K562 (cell line): ENCODE measurements at regions not wholly inside any gene's neighbourhood (a gene's known extent, or its start where the extent isn't known, plus 50 kb on each side); places are given as distances from the start of the nearest gene placed in this dataset.

Experiments used
- ATAC-seq: fragments of 200-7000 bp; cut with Tn5 transposase; 3 replicates; pipeline ENCODE4 v1.9.1; 2020; ENCODE audit warnings: moderate library complexity
- BruUV-seq: library from RNA; stranded (reverse); fragments of 400-500 nt; replicated peaks from 2 replicates; lab custom pipeline; 2021; lab: Mats Ljungman, UMichigan
- CTCF ChIA-PET: fragments of 300-600 bp; formaldehyde crosslinking; extraction: SDS; loops from one replicate; lab custom pipeline; 2021; ENCODE audit warnings: low intra/inter-chr PET ratio; lab: Yijun Ruan, JAX
- POLR2A ChIA-PET: fragments of 300-600, 350-650 bp; sonication (Branson Sonifier 250); formaldehyde crosslinking; extraction: SDS; loops from one replicate; lab custom pipeline; 2021; ENCODE audit warnings: antibody characterized with exemption, inconsistent platforms; lab: Yijun Ruan, JAX
- DNase-seq, 4 experiments: peaks; one replicate each; pipeline versions ENCODE4 v3.0.0 to v3.0.0-alpha.2; 2011 to 2018; ENCODE audit warnings: low spot score in 3 of 4, mixed read lengths in 3 of 4; ENCODE audit errors: extremely low read depth in 1 of 4
- FAIRE-seq: peaks from 2 replicates; lab custom pipeline; 2011; peaks lifted over from hg19 to GRCh38; lab: Jason Lieb, UNC
- H2AFZ ChIP-seq: 2 replicates; pipeline ENCODE4 v1.6.0; 2011; ENCODE audit warnings: low read depth, low read length, control low read depth, inconsistent platforms
- H3K27ac ChIP-seq: fragments of 200-600 bp; 3 replicates; pipeline ENCODE4 v1.8.0; 2011; ENCODE audit warnings: low read depth, mild to moderate bottlenecking, control low read depth, inconsistent platforms, low read length, moderate library complexity, mixed read lengths; ENCODE audit errors: extremely low read depth
- H3K27me3 ChIP-seq, 2 experiments: fragments of 300-600 bp in 1 of 2; 2 replicates in 1 of 2; 3 replicates in 1 of 2; pipeline versions ENCODE4 v1.6.0 to v1.8.0; 2011; ENCODE audit warnings: inconsistent platforms in 2 of 2, low read length in 2 of 2, mild to moderate bottlenecking in 1 of 2, mixed read lengths in 1 of 2, moderate library complexity in 1 of 2; ENCODE audit not compliant: control insufficient read depth in 2 of 2, insufficient read depth in 2 of 2
- H3K36me3 ChIP-seq: fragments of 300-600 bp; 3 replicates; pipeline ENCODE4 v1.8.0; 2011; ENCODE audit warnings: mild to moderate bottlenecking, low read length, inconsistent platforms; ENCODE audit not compliant: control insufficient read depth, insufficient read depth
- H3K4me1 ChIP-seq, 2 experiments: fragments of 200-600 bp in 1 of 2; replicated peaks in 1 of 2; 2 replicates in 1 of 2; 3 replicates in 1 of 2; pipeline versions ENCODE4 v1.5.1 to v1.8.0; 2011; ENCODE audit warnings: inconsistent platforms in 2 of 2, low read length in 2 of 2, mild to moderate bottlenecking in 1 of 2, mixed read lengths in 1 of 2, moderate library complexity in 1 of 2; ENCODE audit not compliant: control insufficient read depth in 2 of 2, insufficient read depth in 2 of 2
- H3K4me2 ChIP-seq: 2 replicates; pipeline ENCODE4 v1.6.1; 2011; ENCODE audit warnings: low read length, control low read depth, inconsistent platforms, mixed read lengths; ENCODE audit not compliant: insufficient read depth
- H3K4me3 ChIP-seq: fragments of 200-600 bp; sonication (generic), shearing (Covaris generic); 2 replicates; pipeline ENCODE4 v1.5.1; 2016; ENCODE audit warnings: control low read depth, inconsistent platforms
- H3K79me2 ChIP-seq: fragments of 200-600 bp; 3 replicates; pipeline ENCODE4 v1.8.0; 2011; ENCODE audit warnings: low read length, inconsistent platforms; ENCODE audit not compliant: control insufficient read depth, insufficient read depth
- H3K9ac ChIP-seq, 2 experiments: 2 replicates each; pipeline versions ENCODE4 v1.6.0 to v1.6.1; 2011; ENCODE audit warnings: low read depth in 2 of 2, low read length in 2 of 2, control low read depth in 1 of 2, inconsistent platforms in 1 of 2, mild to moderate bottlenecking in 1 of 2, mixed read lengths in 1 of 2; ENCODE audit not compliant: insufficient read depth in 1 of 2
- H3K9me1 ChIP-seq: one replicate; pipeline ENCODE4 v1.6.0; 2011; ENCODE audit warnings: inconsistent platforms, mild to moderate bottlenecking, low read length, moderate library complexity; ENCODE audit not compliant: control insufficient read depth, insufficient read depth
- H3K9me3 ChIP-seq: replicated peaks from 2 replicates; pipeline ENCODE4 v1.5.1; 2011; ENCODE audit warnings: low read depth, low read length, inconsistent platforms; ENCODE audit not compliant: control insufficient read depth, insufficient read depth
- H4K20me1 ChIP-seq: replicated peaks from 2 replicates; pipeline ENCODE4 v1.6.1; 2011; ENCODE audit warnings: low read length, inconsistent platforms, mixed read lengths; ENCODE audit not compliant: control insufficient read depth, insufficient read depth
- BCLAF1 ChIP-seq, 2 experiments: fragments of 450-650 bp in 1 of 2; IDR thresholded peaks; 2 replicates each; pipeline ENCODE4 v1.6.1; 2011 to 2017; ENCODE audit warnings: low read depth in 2 of 2, antibody characterized with exemption in 1 of 2, borderline replicate concordance in 1 of 2, low read length in 1 of 2, mild to moderate bottlenecking in 1 of 2, mixed read lengths in 1 of 2; ENCODE audit not compliant: control insufficient read depth in 1 of 2
- EP300 ChIP-seq: IDR thresholded peaks from 2 replicates; pipeline ENCODE4 v1.6.1; 2012; ENCODE audit warnings: low read length, improper control_type of control experiment
- ESRRB ChIP-seq: fragments of 250-450 bp; sonication (Bioruptor Pico); IDR thresholded peaks from 2 replicates; pipeline ENCODE4 v1.5.0; 2020; ENCODE audit warnings: mild to moderate bottlenecking, moderate library complexity, borderline replicate concordance
- HMBOX1 ChIP-seq: sonication (generic); IDR thresholded peaks from 2 replicates; pipeline ENCODE4 v1.6.1; 2016
- IFI16 ChIP-seq: fragments of 250-450 bp; sonication (Bioruptor Pico); IDR thresholded peaks from 2 replicates; pipeline ENCODE4 v2.1.2; 2022; ENCODE audit warnings: mild to moderate bottlenecking, inconsistent platforms
- MCM3 ChIP-seq: fragments of 450-650 bp; IDR thresholded peaks from 2 replicates; pipeline ENCODE4 v1.6.1; 2016
- NONO ChIP-seq, 2 experiments: fragments of 200-400 bp in 1 of 2; fragments of 450-650 bp in 1 of 2; formaldehyde crosslinking in 1 of 2; IDR thresholded peaks; 2 replicates each; pipeline ENCODE4 v1.6.1; 2017; ENCODE audit warnings: low read depth in 2 of 2, mild to moderate bottlenecking in 2 of 2, moderate library complexity in 2 of 2, low read length in 1 of 2
- PBX2 ChIP-seq, 2 experiments: IDR thresholded peaks in 1 of 2; conservative IDR thresholded peaks in 1 of 2; 2 replicates each; pipeline ENCODE4 v1.6.1; 2016; ENCODE audit warnings: low read depth in 2 of 2, mild to moderate bottlenecking in 1 of 2, missing compliant biosample characterization in 1 of 2, missing genetic modification characterization in 1 of 2, moderate library complexity in 1 of 2
- PCBP2 ChIP-seq: fragments of 200-400 bp; formaldehyde crosslinking; IDR thresholded peaks from 2 replicates; pipeline ENCODE4 v1.6.1; 2018; ENCODE audit warnings: low read length, low read depth, mild to moderate bottlenecking, moderate library complexity; ENCODE audit not compliant: poor library complexity, severe bottlenecking
- RB1 ChIP-seq: fragments of 450-650 bp; IDR thresholded peaks from 2 replicates; pipeline ENCODE4 v1.6.1; 2017; ENCODE audit warnings: low read depth, mild to moderate bottlenecking
- SMARCE1 ChIP-seq: fragments of 450-650 bp; IDR thresholded peaks from 2 replicates; pipeline ENCODE4 v1.7.1; 2016; ENCODE audit warnings: mild to moderate bottlenecking
- SREBF2 ChIP-seq: sonication (generic); formaldehyde crosslinking; IDR thresholded peaks from 2 replicates; pipeline ENCODE4 v1.4.0; 2020; ENCODE audit warnings: mild to moderate bottlenecking, missing genetic modification reagents
- ZKSCAN8 ChIP-seq: fragments of 200-800 bp; sonication (Bioruptor generic); IDR thresholded peaks from 2 replicates; pipeline ENCODE4 v1.6.1; 2016; ENCODE audit warnings: missing genetic modification characterization, missing compliant biosample characterization
- ZNF165 ChIP-seq: fragments of 250-450 bp; sonication (Bioruptor Pico); IDR thresholded peaks from 2 replicates; pipeline ENCODE4 v1.4.0; 2020; ENCODE audit warnings: borderline replicate concordance
- ZNF274 ChIP-seq: IDR thresholded peaks from 2 replicates; pipeline ENCODE4 v1.6.1; 2011; ENCODE audit warnings: low read depth, mild to moderate bottlenecking, low read length, moderate library complexity, borderline replicate concordance
- whole genome bisulfite sequencing: fragments of 100-300 bp; shearing (Covaris generic); methylation state at CpG from one replicate; pipeline ENCODE4 v1.1.6; 2016; ENCODE audit warnings: low coverage, mixed read lengths; ENCODE audit not compliant: insufficient coverage; ENCODE audit errors: missing lambda C conversion rate; 5-methylcytosine and 5-hydroxymethylcytosine counted together
- in situ Hi-C: fragments of 300-500 bp; cut with MboI; formaldehyde crosslinking; loops from 4 replicates; pipeline ENCODE4 v1.15.0; 2018; ENCODE audit warnings: inconsistent platforms, mixed read lengths
- intact Hi-C: fragments of 100-400 bp; cut with micrococcal nuclease; formaldehyde crosslinking; loops from 2 replicates; pipeline ENCODE4 v1.14.2; 2022

GRCh38 chr5:166994226-166994625 lies 1297.2 kb upstream of the WWC1 start:
- H3K9me1 ChIP-seq, result no peaks in the 10 kb centered on the region
- in situ Hi-C loops, result no loop called here
- H4K20me1 ChIP-seq, result no peaks in the 10 kb centered on the region
- BruUV-seq, result no TSS peak
- 0% methylated on average over 3 of the region's 3 CpGs for WGBS
- H3K9me3 ChIP-seq, result no peaks in the 10 kb centered on the region
- ATAC-seq, result no peak
- H3K36me3 ChIP-seq, result no peaks in the 10 kb centered on the region
- H3K9ac ChIP-seq, result no peak overlapping the region
- no peak for TF ChIP-seq ZNF165 (CRISPR knock-in tag)
- TF ChIP-seq NONO (IDR thresholded peaks at IDR 0.05; ENCODE audit: low read depth in 2 of 2, low read length in 1 of 2), result no peak
- no peak for TF ChIP-seq EP300
- TF ChIP-seq PBX2 (CRISPR knock-in tag; IDR thresholded peaks at IDR 0.05; ENCODE audit: low read depth), result no peak
- no peak for TF ChIP-seq PBX2 (tag; conservative IDR thresholded peaks at IDR 0.05; ENCODE audit: low read depth)
- TF ChIP-seq ZKSCAN8, result no peak
- no peak for TF ChIP-seq MCM3
- TF ChIP-seq HMBOX1, result no peak
- TF ChIP-seq IFI16 (CRISPR knock-in tag), result no peak
- no peak for TF ChIP-seq SREBF2 (CRISPR knock-in tag)
- TF ChIP-seq ESRRB (CRISPR knock-in tag), result no peak
- no peak for TF ChIP-seq SMARCE1
- no peak for TF ChIP-seq RB1
- no peak for TF ChIP-seq ZNF274
- no peak for TF ChIP-seq BCLAF1 (IDR thresholded peaks at IDR 0.05; ENCODE audit: borderline replicate concordance in 1 of 2, control insufficient read depth in 1 of 2, low read depth in 2 of 2, low read length in 1 of 2)
- TF ChIP-seq PCBP2, result no peak
- TF ChIP-seq, all 486 proteins: peak for 0
- no peaks in the 10 kb centered on the region for H3K79me2 ChIP-seq
- H3K27ac ChIP-seq, result no peak overlapping the region
- intact Hi-C loops, result no loop called here
- H3K4me1 ChIP-seq, result no peaks in the 10 kb centered on the region
- FAIRE-seq (no peak), DNase-seq (no peak)
- ChIA-PET CTCF (no interaction called here), POLR2A (no interaction called here)
- H3K4me2 ChIP-seq, result no peak overlapping the region
- H3K4me3 ChIP-seq, result no peak overlapping the region
- H3K27me3 ChIP-seq, result no peaks in the 10 kb centered on the region
- no peak overlapping the region for H2AFZ ChIP-seq
